ENCODE measurements at regions not wholly inside any gene's neighbourhood (a gene's known extent, or its start where the extent isn't known, plus 50 kb on each side); places are given as distances from the start of the nearest gene placed in this dataset.

DNA sequence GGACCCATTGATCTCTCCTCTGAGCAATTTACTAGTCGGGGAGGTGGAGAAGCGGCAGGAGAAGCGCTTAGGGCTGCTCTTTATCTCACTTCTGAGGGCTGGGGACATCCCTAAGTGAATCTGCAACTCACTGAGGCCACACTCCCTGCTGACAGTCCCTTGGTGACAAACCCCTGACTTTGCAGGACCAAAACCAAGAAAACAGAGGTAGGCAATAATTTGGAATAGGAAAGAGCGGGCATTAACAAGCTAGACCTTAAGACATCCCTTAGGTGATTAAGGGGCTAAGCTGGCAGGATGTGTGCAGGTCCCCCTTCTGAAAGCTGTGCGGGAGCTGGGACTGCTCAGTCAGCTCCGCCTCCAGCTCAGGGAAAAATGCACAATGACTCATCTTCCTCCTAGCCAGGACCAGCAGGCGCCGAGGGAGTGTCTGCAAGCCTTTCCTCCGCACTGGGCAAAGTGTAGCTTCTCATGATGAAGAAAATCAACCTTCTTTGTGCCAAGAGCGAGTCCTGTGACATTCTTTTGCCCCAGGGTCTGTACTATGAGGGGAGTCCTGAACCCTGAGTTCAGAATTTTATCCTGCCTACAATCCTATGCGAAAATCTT, 63.3 kb downstream of the BOD1L2 start:
- TF ChIP-seq, protein P1, sequence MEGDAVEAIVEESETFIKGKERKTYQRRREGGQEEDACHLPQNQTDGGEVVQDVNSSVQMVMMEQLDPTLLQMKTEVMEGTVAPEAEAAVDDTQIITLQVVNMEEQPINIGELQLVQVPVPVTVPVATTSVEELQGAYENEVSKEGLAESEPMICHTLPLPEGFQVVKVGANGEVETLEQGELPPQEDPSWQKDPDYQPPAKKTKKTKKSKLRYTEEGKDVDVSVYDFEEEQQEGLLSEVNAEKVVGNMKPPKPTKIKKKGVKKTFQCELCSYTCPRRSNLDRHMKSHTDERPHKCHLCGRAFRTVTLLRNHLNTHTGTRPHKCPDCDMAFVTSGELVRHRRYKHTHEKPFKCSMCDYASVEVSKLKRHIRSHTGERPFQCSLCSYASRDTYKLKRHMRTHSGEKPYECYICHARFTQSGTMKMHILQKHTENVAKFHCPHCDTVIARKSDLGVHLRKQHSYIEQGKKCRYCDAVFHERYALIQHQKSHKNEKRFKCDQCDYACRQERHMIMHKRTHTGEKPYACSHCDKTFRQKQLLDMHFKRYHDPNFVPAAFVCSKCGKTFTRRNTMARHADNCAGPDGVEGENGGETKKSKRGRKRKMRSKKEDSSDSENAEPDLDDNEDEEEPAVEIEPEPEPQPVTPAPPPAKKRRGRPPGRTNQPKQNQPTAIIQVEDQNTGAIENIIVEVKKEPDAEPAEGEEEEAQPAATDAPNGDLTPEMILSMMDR (IDR thresholded peaks at IDR 0.05; ENCODE audit: unreplicated experiment) = no peak
- H3K9me3 Mint-ChIP-seq (ENCODE audit: low read depth) = peaks cover 1% of the 10 kb centered on the region
- peaks cover 22% of the 10 kb centered on the region for H3K4me1 Mint-ChIP-seq (ENCODE audit: low read depth)
- H3K27ac Mint-ChIP-seq = peak overlapping the region; percentile 40
- DNase-seq (ENCODE audit: low spot score, unreplicated experiment) = no peak
- no peaks in the 10 kb centered on the region for H3K36me3 Mint-ChIP-seq (ENCODE audit: insufficient read depth)
- H3K4me3 Mint-ChIP-seq (ENCODE audit: low read depth) = peak overlapping the region; percentile 6
- H3K27me3 Mint-ChIP-seq = peaks cover 14% of the 10 kb centered on the region

DNA sequence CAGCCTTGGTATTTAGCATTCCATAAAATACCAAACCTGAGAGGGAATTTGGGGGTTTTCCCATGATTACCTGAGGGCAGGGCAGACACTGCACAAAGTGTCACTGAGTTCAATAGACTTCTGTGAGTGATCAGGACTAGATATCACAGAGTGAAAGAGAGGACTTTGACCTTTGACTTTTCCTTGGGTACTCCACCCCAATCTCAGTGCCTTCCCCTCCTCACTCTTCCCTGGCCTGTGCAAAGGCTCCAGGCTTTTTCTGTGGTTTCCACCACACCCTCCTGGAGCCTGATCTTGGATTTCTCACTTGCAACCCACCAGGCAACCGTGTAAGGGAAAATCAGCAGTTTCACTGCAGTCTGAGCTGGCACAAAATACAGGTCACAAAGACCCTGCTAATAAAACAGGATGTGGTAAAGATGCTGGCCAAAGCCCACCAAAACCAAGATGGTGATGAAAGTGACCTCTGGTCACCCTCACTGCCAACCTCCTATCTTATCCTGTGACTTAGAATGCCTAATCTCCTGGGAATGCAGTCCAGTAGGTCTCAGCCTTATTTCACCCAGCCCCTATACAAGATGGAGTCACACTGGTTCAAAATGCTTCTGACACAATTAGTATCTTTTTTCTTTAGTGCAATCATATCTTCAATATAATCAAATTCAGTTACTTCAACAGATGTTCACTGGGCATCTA, 64.0 kb downstream of the BOD1L2 start:
- DNase-seq (ENCODE audit: low spot score, unreplicated experiment) = no peak
- TF ChIP-seq, protein P1 (IDR thresholded peaks at IDR 0.05; ENCODE audit: unreplicated experiment) = no peak
- Mint-ChIP-seq H3K27ac (no peak overlapping the region), H3K27me3 (peaks cover 14% of the 10 kb centered on the region), H3K36me3 (ENCODE audit: insufficient read depth) (no peaks in the 10 kb centered on the region), H3K9me3 (ENCODE audit: low read depth) (no peaks in the 10 kb centered on the region), H3K4me3 (ENCODE audit: low read depth) (no peak overlapping the region), H3K4me1 (ENCODE audit: low read depth) (peaks cover 22% of the 10 kb centered on the region)

DNA sequence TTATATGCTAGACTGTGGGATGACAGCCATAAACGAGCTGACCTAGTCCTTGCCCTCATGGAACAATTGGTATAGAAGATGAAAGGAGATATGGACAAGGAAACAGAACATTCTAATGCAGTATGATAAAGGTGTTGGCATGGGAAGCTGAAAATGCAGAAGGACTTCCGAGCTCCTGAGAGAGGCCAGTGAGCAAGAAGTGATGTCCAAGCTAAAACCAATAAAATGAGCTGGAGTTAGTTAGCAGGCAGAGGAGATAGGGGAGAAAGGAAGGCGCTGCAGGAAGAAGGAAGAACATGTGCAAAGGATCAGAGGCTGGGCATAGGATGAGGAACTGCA, 64.5 kb downstream of the BOD1L2 start:
- Mint-ChIP-seq H3K4me3 (ENCODE audit: low read depth) (no peak overlapping the region), H3K9me3 (ENCODE audit: low read depth) (no peaks in the 10 kb centered on the region), H3K27ac (no peak overlapping the region), H3K27me3 (peaks cover 14% of the 10 kb centered on the region), H3K4me1 (ENCODE audit: low read depth) (peaks cover 22% of the 10 kb centered on the region), H3K36me3 (ENCODE audit: insufficient read depth) (no peaks in the 10 kb centered on the region)
- TF ChIP-seq, protein P1 (IDR thresholded peaks at IDR 0.05; ENCODE audit: unreplicated experiment) = no peak
- DNase-seq (ENCODE audit: low spot score, unreplicated experiment) = no peak

DNA sequence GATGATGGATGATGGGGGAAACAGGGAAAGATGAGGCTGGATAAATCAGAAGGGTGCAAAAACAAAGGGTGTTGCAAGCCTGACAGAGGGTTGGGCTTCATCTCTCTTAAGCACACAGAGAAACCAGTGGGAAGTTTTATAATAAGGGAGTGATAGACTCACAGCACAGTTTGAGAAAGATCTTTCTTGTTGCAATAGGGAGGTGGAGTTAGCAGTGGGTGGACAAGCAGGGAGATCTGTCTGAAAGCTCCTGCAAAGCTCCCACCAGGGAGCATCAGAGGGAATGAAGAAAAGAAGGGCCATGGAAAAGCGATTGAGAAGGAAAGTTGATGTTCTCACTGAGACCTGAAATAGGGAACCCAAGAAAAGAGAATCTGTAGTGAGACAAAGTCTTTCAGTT, 64.9 kb downstream of the BOD1L2 start:
- Mint-ChIP-seq H3K36me3 (ENCODE audit: insufficient read depth) (no peaks in the 10 kb centered on the region), H3K4me3 (ENCODE audit: low read depth) (no peak overlapping the region), H3K9me3 (ENCODE audit: low read depth) (no peaks in the 10 kb centered on the region), H3K27ac (no peak overlapping the region), H3K4me1 (ENCODE audit: low read depth) (peaks cover 22% of the 10 kb centered on the region), H3K27me3 (peaks cover 14% of the 10 kb centered on the region)
- DNase-seq (ENCODE audit: low spot score, unreplicated experiment) = no peak
- TF ChIP-seq, protein P1 (IDR thresholded peaks at IDR 0.05; ENCODE audit: unreplicated experiment) = no peak

DNA sequence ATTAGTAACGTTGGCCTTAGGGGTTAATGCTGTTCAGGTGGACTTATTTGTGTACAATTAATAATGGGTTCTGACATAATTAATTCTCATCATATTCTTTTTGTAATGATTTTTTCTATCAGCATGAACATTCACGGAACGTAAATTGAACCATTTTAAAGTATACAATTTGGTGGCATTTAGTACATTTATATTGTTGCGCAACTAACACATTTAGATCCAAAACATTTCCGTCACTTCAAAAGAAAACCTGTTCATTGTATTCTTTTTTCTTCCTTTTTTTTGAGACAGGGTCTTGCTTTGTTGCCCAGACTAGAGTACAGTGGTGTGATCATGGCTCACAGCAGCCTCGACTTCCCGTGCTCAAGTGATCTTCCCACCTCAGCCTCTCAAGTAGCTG, 65.8 kb downstream of the BOD1L2 start:
- peaks cover 17% of the 10 kb centered on the region for H3K4me1 Mint-ChIP-seq (ENCODE audit: low read depth)

More for the DNA sequence above, 65.8 kb downstream of the BOD1L2 start:
- no peak overlapping the region for H3K4me3 Mint-ChIP-seq (ENCODE audit: low read depth)
- H3K27ac Mint-ChIP-seq = no peak overlapping the region
- peaks cover 3% of the 10 kb centered on the region for H3K9me3 Mint-ChIP-seq (ENCODE audit: low read depth)
- TF ChIP-seq, protein P1 (IDR thresholded peaks at IDR 0.05; ENCODE audit: unreplicated experiment) = no peak
- peaks cover 14% of the 10 kb centered on the region for H3K27me3 Mint-ChIP-seq
- no peak for DNase-seq (ENCODE audit: low spot score, unreplicated experiment)
- H3K36me3 Mint-ChIP-seq (ENCODE audit: insufficient read depth) = no peaks in the 10 kb centered on the region
